Caco-2 (cell line): ENCODE measurements at regions not wholly inside any gene's neighbourhood (a gene's known extent, or its start where the extent isn't known, plus 50 kb on each side); places are given as distances from the start of the nearest gene placed in this dataset.

Experiments used
- BruUV-seq: library from RNA; stranded (reverse); fragments of 400-500 nt; replicated peaks from 2 replicates; lab custom pipeline; 2021; lab: Mats Ljungman, UMichigan
- CTCF ChIA-PET: fragments of 300-600 bp; sonication (Branson Sonifier 250); formaldehyde crosslinking; loops from one replicate; lab custom pipeline; 2022; ENCODE audit warnings: antibody characterized with exemption; lab: Charles Lee
- POLR2A ChIA-PET: fragments of 300-600 bp; sonication (Branson Sonifier 250); formaldehyde crosslinking; loops from one replicate; lab custom pipeline; 2022; ENCODE audit warnings: antibody characterized with exemption; lab: Charles Lee
- DNase-seq, 2 experiments: peaks; one replicate each; pipeline versions ENCODE4 v3.0.0 to v3.0.0-alpha.2; 2020 to 2022
- H3K27me3 ChIP-seq: replicated peaks from 2 replicates; pipeline ENCODE4 v1.6.0; 2011; ENCODE audit warnings: low read length; ENCODE audit not compliant: control insufficient read depth, insufficient read depth
- H3K36me3 ChIP-seq: 2 replicates; pipeline ENCODE4 v1.5.1; 2011; ENCODE audit warnings: low read length; ENCODE audit not compliant: control insufficient read depth, insufficient read depth
- H3K4me1 ChIP-seq: fragments of 250-450 bp; sonication (Bioruptor Pico); 2 replicates; pipeline ENCODE4 v1.5.1; 2020; ENCODE audit warnings: mild to moderate bottlenecking
- H3K4me3 ChIP-seq: 2 replicates; pipeline ENCODE4 v1.5.1; 2011; ENCODE audit warnings: low read depth, mild to moderate bottlenecking, control low read depth, low read length
- H3K9me3 ChIP-seq: fragments of 250-450 bp; sonication (Bioruptor Pico); 2 replicates; pipeline ENCODE4 v1.5.1; 2020; ENCODE audit warnings: mild to moderate bottlenecking, moderate library complexity
- H3K27ac Mint-ChIP-seq: one replicate; pipeline ENCODE4 v1.8.0; 2022; ENCODE audit warnings: mixed read lengths; ENCODE audit not compliant: unreplicated experiment
- H3K27me3 Mint-ChIP-seq: one replicate; pipeline ENCODE4 v1.8.0; 2022; ENCODE audit warnings: mixed read lengths; ENCODE audit not compliant: insufficient read depth, unreplicated experiment
- H3K36me3 Mint-ChIP-seq: one replicate; pipeline ENCODE4 v1.8.0; 2022; ENCODE audit warnings: mild to moderate bottlenecking, mixed read lengths; ENCODE audit not compliant: insufficient read depth, unreplicated experiment
- H3K4me1 Mint-ChIP-seq: one replicate; pipeline ENCODE4 v1.8.0; 2022; ENCODE audit warnings: low read depth, mixed read lengths; ENCODE audit not compliant: unreplicated experiment
- H3K4me3 Mint-ChIP-seq: one replicate; pipeline ENCODE4 v1.8.0; 2022; ENCODE audit warnings: mild to moderate bottlenecking, moderate library complexity, mixed read lengths; ENCODE audit not compliant: unreplicated experiment
- H3K9me3 Mint-ChIP-seq: one replicate; pipeline ENCODE4 v1.8.0; 2022; ENCODE audit warnings: mixed read lengths; ENCODE audit not compliant: unreplicated experiment
- CTCF ChIP-seq, 2 experiments: fragments of 200-600 bp in 1 of 2; IDR thresholded peaks; 1 replicate in 1 of 2; 2 replicates in 1 of 2; pipeline versions ENCODE4 v1.5.1 to v1.8.0; 2011 to 2022; ENCODE audit warnings: antibody characterized with exemption in 1 of 2, control low read depth in 1 of 2, inconsistent platforms in 1 of 2, low read depth in 1 of 2, low read length in 1 of 2, mild to moderate bottlenecking in 1 of 2, moderate library complexity in 1 of 2; ENCODE audit not compliant: insufficient read depth in 1 of 2, severe bottlenecking in 1 of 2, unreplicated experiment in 1 of 2
- intact Hi-C: fragments of 100-400 bp; cut with micrococcal nuclease; formaldehyde crosslinking; loops from one replicate; pipeline ENCODE4 v1.10.0; 2022; ENCODE audit not compliant: unreplicated experiment

GRCh38 chr4:173591760-173592159, 61.7 kb upstream of the HAND2 start:
- no peaks in the 10 kb centered on the region for H3K36me3 ChIP-seq
- no peak for DNase-seq
- Mint-ChIP-seq H3K36me3 (no peaks in the 10 kb centered on the region), H3K27ac (no peak overlapping the region), H3K4me1 (no peaks in the 10 kb centered on the region), H3K4me3 (no peak overlapping the region), H3K27me3 (peaks cover 3% of the 10 kb centered on the region), H3K9me3 (no peaks in the 10 kb centered on the region)
- CTCF ChIA-PET, result no interaction called here
- H3K4me3 ChIP-seq, result no peak overlapping the region
- no peaks in the 10 kb centered on the region for H3K4me1 ChIP-seq
- TF ChIP-seq CTCF (IDR thresholded peaks at IDR 0.05; ENCODE audit: insufficient read depth in 1 of 2, low read depth in 1 of 2, low read length in 1 of 2, severe bottlenecking in 1 of 2, unreplicated experiment in 1 of 2), result no peak
- no peaks in the 10 kb centered on the region for H3K9me3 ChIP-seq
- H3K27me3 ChIP-seq, result no peaks in the 10 kb centered on the region
- intact Hi-C loops, result no loop called here
- POLR2A ChIA-PET, result no interaction called here
- BruUV-seq, result no TSS peak

- H3K36me3 Mint-ChIP-seq, result no peaks in the 10 kb centered on the region
- H3K4me3 Mint-ChIP-seq, result no peak overlapping the region
- no peak overlapping the region for H3K27ac Mint-ChIP-seq
- H3K27me3 Mint-ChIP-seq, result peaks cover 3% of the 10 kb centered on the region
- ChIA-PET CTCF (no interaction called here), POLR2A (no interaction called here)
- Histone ChIP-seq H3K4me1 (no peaks in the 10 kb centered on the region), H3K9me3 (no peaks in the 10 kb centered on the region), H3K36me3 (no peaks in the 10 kb centered on the region), H3K27me3 (no peaks in the 10 kb centered on the region), H3K4me3 (no peak overlapping the region)
- no peaks in the 10 kb centered on the region for H3K9me3 Mint-ChIP-seq
- no TSS peak for BruUV-seq
- no peak for DNase-seq
- intact Hi-C loops, result no loop called here
- TF ChIP-seq CTCF (IDR thresholded peaks at IDR 0.05; ENCODE audit: insufficient read depth in 1 of 2, low read depth in 1 of 2, low read length in 1 of 2, severe bottlenecking in 1 of 2, unreplicated experiment in 1 of 2), result no peak
- no peaks in the 10 kb centered on the region for H3K4me1 Mint-ChIP-seq
Measured at GRCh38 chr4:173590697-173591096, 60.7 kb upstream of the HAND2 start.

GRCh38 chr4:173585876-173586572, 56.0 kb upstream of the HAND2 start:
- H3K4me1 Mint-ChIP-seq, result no peaks in the 10 kb centered on the region
- no peak for TF ChIP-seq CTCF (IDR thresholded peaks at IDR 0.05; ENCODE audit: insufficient read depth in 1 of 2, low read depth in 1 of 2, low read length in 1 of 2, severe bottlenecking in 1 of 2, unreplicated experiment in 1 of 2)
- ChIA-PET CTCF (no interaction called here), POLR2A (no interaction called here)
- no peaks in the 10 kb centered on the region for H3K36me3 Mint-ChIP-seq
- DNase-seq, result no peak
- Histone ChIP-seq H3K4me3 (no peak overlapping the region), H3K4me1 (no peaks in the 10 kb centered on the region), H3K9me3 (no peaks in the 10 kb centered on the region), H3K36me3 (no peaks in the 10 kb centered on the region), H3K27me3 (no peaks in the 10 kb centered on the region)
- BruUV-seq, result no TSS peak
- H3K9me3 Mint-ChIP-seq, result no peaks in the 10 kb centered on the region
- H3K27ac Mint-ChIP-seq, result no peak overlapping the region
- H3K27me3 Mint-ChIP-seq, result peaks cover 6% of the 10 kb centered on the region
- intact Hi-C loops, result no loop called here
- H3K4me3 Mint-ChIP-seq, result no peak overlapping the region
